ENCODE measurements at regions not wholly inside any gene's neighbourhood (a gene's known extent, or its start where the extent isn't known, plus 50 kb on each side); places are given as distances from the start of the nearest gene placed in this dataset.

DNA sequence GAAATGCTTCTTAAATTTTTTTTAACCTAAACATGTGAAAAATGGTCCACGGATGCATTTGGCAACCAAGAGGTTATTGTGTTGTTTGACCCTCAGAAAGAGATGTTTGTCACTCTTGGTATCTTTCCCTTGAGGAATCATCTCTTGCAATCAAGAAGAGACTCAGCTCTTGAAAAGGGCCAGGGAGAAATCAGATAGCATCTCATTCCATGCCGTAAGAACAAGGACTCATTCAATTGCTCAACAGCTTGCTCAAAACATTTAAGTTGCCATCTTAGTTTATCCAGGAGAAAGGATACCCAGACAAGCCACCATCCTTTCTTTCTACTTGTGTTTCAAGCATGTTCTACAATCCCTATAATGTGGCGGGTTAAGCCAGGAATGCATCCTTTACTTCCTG, 209.5 kb upstream of the LNX1 start:
- no peak for DNase-seq
- Histone ChIP-seq H3K27ac (no peak overlapping the region), H3K36me3 (no peaks in the 10 kb centered on the region), H3K27me3 (no peaks in the 10 kb centered on the region), H3K4me3 (no peak overlapping the region), H3K4me1 (peaks cover 0 to 6% (median 2%) of the 10 kb centered on the region in 4 donors), H3K9me3 (no peaks in the 10 kb centered on the region)
- 88 to 92% methylated on average over 3 of the region's 3 CpGs for WGBS, 2 donors
- intact Hi-C loops (cut with DNase I): no loop called here
- no peak for TF ChIP-seq POLR2AphosphoS5 (IDR thresholded peaks at IDR 0.05)
- TF ChIP-seq, protein P1, sequence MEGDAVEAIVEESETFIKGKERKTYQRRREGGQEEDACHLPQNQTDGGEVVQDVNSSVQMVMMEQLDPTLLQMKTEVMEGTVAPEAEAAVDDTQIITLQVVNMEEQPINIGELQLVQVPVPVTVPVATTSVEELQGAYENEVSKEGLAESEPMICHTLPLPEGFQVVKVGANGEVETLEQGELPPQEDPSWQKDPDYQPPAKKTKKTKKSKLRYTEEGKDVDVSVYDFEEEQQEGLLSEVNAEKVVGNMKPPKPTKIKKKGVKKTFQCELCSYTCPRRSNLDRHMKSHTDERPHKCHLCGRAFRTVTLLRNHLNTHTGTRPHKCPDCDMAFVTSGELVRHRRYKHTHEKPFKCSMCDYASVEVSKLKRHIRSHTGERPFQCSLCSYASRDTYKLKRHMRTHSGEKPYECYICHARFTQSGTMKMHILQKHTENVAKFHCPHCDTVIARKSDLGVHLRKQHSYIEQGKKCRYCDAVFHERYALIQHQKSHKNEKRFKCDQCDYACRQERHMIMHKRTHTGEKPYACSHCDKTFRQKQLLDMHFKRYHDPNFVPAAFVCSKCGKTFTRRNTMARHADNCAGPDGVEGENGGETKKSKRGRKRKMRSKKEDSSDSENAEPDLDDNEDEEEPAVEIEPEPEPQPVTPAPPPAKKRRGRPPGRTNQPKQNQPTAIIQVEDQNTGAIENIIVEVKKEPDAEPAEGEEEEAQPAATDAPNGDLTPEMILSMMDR (IDR thresholded peaks at IDR 0.05): no peak
- no peak for TF ChIP-seq EP300 (IDR thresholded peaks at IDR 0.05)
- TF ChIP-seq POLR2A (IDR thresholded peaks at IDR 0.05): no peak

DNA sequence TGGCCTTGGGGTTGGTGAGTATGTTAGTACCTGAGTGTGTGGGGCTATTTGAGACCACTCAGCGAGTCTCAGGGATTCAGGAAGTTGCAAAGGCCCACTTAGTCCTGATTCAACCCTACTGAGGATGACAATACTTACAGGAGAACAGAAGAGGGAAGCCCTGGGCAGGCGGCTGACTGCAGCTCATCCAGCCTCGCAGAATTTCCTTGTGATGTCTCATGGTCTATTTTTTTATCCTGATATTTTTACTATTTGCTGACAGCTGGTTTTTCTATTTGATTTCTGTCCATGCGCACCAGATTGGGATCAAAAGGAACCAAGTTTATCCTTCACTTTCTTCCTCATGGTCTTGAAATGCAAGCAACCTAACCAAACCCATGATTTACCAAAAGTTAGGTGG, 201.8 kb upstream of the LNX1 start:
- Histone ChIP-seq H3K27ac (no peak overlapping the region), H3K4me3 (no peak overlapping the region), H3K4me1 (no peaks in the 10 kb centered on the region), H3K36me3 (no peaks in the 10 kb centered on the region), H3K27me3 (no peaks in the 10 kb centered on the region), H3K9me3 (no peaks in the 10 kb centered on the region)
- intact Hi-C loops (cut with DNase I): loop anchor here (10.0 kb wide), 1 partner anchor 1448 kb away; no protein-coding TSS in a partner anchor
- WGBS, 2 donors: 90 to 96% methylated on average over 4 of the region's 4 CpGs
- DNase-seq: no peak
- no peak for TF ChIP-seq EP300 (IDR thresholded peaks at IDR 0.05)
- no peak for TF ChIP-seq POLR2AphosphoS5 (IDR thresholded peaks at IDR 0.05)

DNA sequence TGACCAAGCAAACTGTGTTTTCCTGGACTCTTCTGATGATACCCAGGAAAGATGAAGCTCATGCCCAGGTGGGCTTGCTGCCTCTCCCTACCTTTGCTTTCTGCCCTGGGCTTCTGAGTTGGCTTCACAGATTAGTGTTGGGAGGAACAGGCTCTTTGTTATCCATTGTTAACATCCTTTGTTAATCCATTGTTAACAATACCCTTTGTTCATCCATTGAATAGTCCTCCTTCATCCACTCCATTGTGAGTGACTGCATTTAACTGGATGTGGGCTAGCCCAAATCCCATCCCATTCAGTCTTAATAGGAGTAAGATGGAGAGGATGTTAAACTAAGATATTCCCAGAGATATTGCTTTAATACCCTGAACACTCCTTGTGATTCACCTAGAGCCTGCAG, 199.0 kb upstream of the LNX1 start:
- no peaks in the 10 kb centered on the region for H3K9me3 ChIP-seq
- intact Hi-C loops (cut with DNase I): loop anchor here (10.0 kb wide), 1 partner anchor 1445 kb away; no protein-coding TSS in a partner anchor
- no peaks in the 10 kb centered on the region for H3K36me3 ChIP-seq
- DNase-seq: no peak
- peaks cover 0 to 23% (median 9%) of the 10 kb centered on the region in 4 donors for H3K4me1 ChIP-seq
- no peak overlapping the region for H3K4me3 ChIP-seq
- no peak overlapping the region for H3K27ac ChIP-seq
- TF ChIP-seq, protein P1 (IDR thresholded peaks at IDR 0.05): no peak
- TF ChIP-seq POLR2AphosphoS5 (IDR thresholded peaks at IDR 0.05) (no peak), POLR2A (IDR thresholded peaks at IDR 0.05) (no peak), EP300 (IDR thresholded peaks at IDR 0.05) (no peak)
- no peaks in the 10 kb centered on the region for H3K27me3 ChIP-seq

DNA sequence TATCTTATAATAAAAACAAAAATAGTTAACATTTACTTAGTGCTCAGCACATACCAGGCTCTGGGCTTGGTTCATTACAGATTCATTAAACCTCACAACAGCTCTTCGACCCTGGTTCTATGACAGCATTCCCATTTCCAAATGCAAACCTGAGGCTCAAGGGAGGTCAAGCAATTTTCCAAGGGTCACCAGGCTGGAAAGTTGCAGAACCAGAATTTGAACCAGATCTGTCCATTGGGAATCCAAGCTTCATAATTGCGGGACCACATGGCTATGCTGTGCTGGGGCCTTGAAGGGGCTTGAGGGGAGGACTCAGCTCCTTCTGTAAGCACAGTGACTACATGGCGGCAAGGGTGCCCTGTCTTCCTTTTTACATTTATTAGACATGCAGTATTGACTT, 197.3 kb upstream of the LNX1 start:
- H3K4me3 ChIP-seq: no peak overlapping the region
- TF ChIP-seq, protein P1 (IDR thresholded peaks at IDR 0.05): no peak
- no peak for TF ChIP-seq EP300 (IDR thresholded peaks at IDR 0.05)
- no peak for TF ChIP-seq POLR2A (IDR thresholded peaks at IDR 0.05)
- TF ChIP-seq POLR2AphosphoS5 (IDR thresholded peaks at IDR 0.05): no peak
- no peaks in the 10 kb centered on the region for H3K36me3 ChIP-seq
- DNase-seq: no peak
- 95 to 97% methylated on average over 3 of the region's 3 CpGs for WGBS, 2 donors
- intact Hi-C loops (cut with DNase I): no loop called here
- no peaks in the 10 kb centered on the region for H3K27me3 ChIP-seq
- H3K9me3 ChIP-seq: no peaks in the 10 kb centered on the region
- H3K27ac ChIP-seq: no peak overlapping the region
- peaks cover 0 to 23% (median 9%) of the 10 kb centered on the region in 4 donors for H3K4me1 ChIP-seq

DNA sequence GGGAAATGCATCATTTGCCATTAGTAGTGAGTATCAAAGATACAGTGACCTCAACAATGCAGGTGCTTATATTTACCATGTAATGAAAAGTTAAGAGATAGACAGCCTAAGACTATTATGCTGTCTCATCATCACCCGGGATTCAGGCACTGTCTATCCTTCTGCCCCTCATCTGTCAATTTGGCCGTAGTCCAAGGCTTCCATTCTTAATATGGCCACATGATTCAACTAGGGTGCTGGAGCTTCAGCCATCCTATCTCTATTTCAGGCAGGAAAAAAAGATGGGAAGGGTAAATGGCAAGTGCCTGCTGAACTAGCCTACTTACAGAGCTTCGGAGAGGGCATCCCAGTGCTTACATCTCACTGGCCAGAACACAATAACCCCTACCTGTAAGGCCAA, 196.7 kb upstream of the LNX1 start:
- no peak overlapping the region for H3K27ac ChIP-seq
- intact Hi-C loops (cut with DNase I): no loop called here

More for the DNA sequence above, 196.7 kb upstream of the LNX1 start:
- WGBS, 2 donors: 85 to 92% methylated on average over 3 of the region's 3 CpGs
- no peaks in the 10 kb centered on the region for H3K9me3 ChIP-seq
- no peak overlapping the region for H3K4me3 ChIP-seq
- H3K27me3 ChIP-seq: no peaks in the 10 kb centered on the region
- H3K36me3 ChIP-seq: no peaks in the 10 kb centered on the region
- no peak for TF ChIP-seq POLR2AphosphoS5 (IDR thresholded peaks at IDR 0.05)
- TF ChIP-seq, protein P1 (IDR thresholded peaks at IDR 0.05): no peak
- no peak for TF ChIP-seq POLR2A (IDR thresholded peaks at IDR 0.05)
- TF ChIP-seq EP300 (IDR thresholded peaks at IDR 0.05): no peak
- peaks cover 0 to 23% (median 9%) of the 10 kb centered on the region in 4 donors for H3K4me1 ChIP-seq
- DNase-seq: no peak
